Glutamatergic neuron (in vitro differentiated cells): ENCODE measurements at regions not wholly inside any gene's neighbourhood (a gene's known extent, or its start where the extent isn't known, plus 50 kb on each side); places are given as distances from the start of the nearest gene placed in this dataset.

Experiments used
- DNase-seq: peaks from one replicate; pipeline ENCODE4 v3.0.0; 2022
- H3K27ac Mint-ChIP-seq: one replicate; pipeline ENCODE4 v1.8.0; 2020; ENCODE audit warnings: mild to moderate bottlenecking, mixed read lengths, inconsistent platforms; ENCODE audit not compliant: unreplicated experiment
- H3K27me3 Mint-ChIP-seq: one replicate; pipeline ENCODE4 v1.8.0; 2020; ENCODE audit warnings: mild to moderate bottlenecking, moderate library complexity, mixed read lengths, inconsistent platforms; ENCODE audit not compliant: unreplicated experiment
- H3K36me3 Mint-ChIP-seq: one replicate; pipeline ENCODE4 v1.8.0; 2020; ENCODE audit warnings: mild to moderate bottlenecking, mixed read lengths, inconsistent platforms; ENCODE audit not compliant: unreplicated experiment
- H3K4me1 Mint-ChIP-seq: one replicate; pipeline ENCODE4 v1.8.0; 2020; ENCODE audit warnings: mild to moderate bottlenecking, low read depth, mixed read lengths, inconsistent platforms; ENCODE audit not compliant: unreplicated experiment
- H3K4me3 Mint-ChIP-seq: one replicate; pipeline ENCODE4 v1.8.0; 2020; ENCODE audit warnings: mild to moderate bottlenecking, mixed read lengths, inconsistent platforms; ENCODE audit not compliant: unreplicated experiment
- H3K9me3 Mint-ChIP-seq: one replicate; pipeline ENCODE4 v1.8.0; 2020; ENCODE audit warnings: mild to moderate bottlenecking, moderate library complexity, mixed read lengths, inconsistent platforms; ENCODE audit not compliant: unreplicated experiment
- TF ChIP-seq, protein P1 (sequence below): fragments of 200-600 bp; sonication (generic); IDR thresholded peaks from one replicate; pipeline ENCODE4 v1.5.0; 2021; ENCODE audit not compliant: partially characterized antibody, unreplicated experiment

- TF ChIP-seq, protein P1, sequence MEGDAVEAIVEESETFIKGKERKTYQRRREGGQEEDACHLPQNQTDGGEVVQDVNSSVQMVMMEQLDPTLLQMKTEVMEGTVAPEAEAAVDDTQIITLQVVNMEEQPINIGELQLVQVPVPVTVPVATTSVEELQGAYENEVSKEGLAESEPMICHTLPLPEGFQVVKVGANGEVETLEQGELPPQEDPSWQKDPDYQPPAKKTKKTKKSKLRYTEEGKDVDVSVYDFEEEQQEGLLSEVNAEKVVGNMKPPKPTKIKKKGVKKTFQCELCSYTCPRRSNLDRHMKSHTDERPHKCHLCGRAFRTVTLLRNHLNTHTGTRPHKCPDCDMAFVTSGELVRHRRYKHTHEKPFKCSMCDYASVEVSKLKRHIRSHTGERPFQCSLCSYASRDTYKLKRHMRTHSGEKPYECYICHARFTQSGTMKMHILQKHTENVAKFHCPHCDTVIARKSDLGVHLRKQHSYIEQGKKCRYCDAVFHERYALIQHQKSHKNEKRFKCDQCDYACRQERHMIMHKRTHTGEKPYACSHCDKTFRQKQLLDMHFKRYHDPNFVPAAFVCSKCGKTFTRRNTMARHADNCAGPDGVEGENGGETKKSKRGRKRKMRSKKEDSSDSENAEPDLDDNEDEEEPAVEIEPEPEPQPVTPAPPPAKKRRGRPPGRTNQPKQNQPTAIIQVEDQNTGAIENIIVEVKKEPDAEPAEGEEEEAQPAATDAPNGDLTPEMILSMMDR, result no peak
- H3K27ac Mint-ChIP-seq, result no peak overlapping the region
- no peak for DNase-seq
- peaks cover 3% of the 10 kb centered on the region for H3K9me3 Mint-ChIP-seq
- H3K4me3 Mint-ChIP-seq, result no peak overlapping the region
- H3K4me1 Mint-ChIP-seq, result no peaks in the 10 kb centered on the region
- no peaks in the 10 kb centered on the region for H3K27me3 Mint-ChIP-seq
- H3K36me3 Mint-ChIP-seq, result peaks cover 8% of the 10 kb centered on the region
These were observed 257.2 kb downstream of the YTHDC2 start for GRCh38 chr5:113770648-113771047.

- peaks cover 8% of the 10 kb centered on the region for H3K36me3 Mint-ChIP-seq
- no peak overlapping the region for H3K27ac Mint-ChIP-seq
- TF ChIP-seq, protein P1, result no peak
- H3K27me3 Mint-ChIP-seq, result no peaks in the 10 kb centered on the region
- H3K9me3 Mint-ChIP-seq, result no peaks in the 10 kb centered on the region
- no peaks in the 10 kb centered on the region for H3K4me1 Mint-ChIP-seq
- H3K4me3 Mint-ChIP-seq, result no peak overlapping the region
- DNase-seq, result no peak
These were observed 258.0 kb downstream of the YTHDC2 start for GRCh38 chr5:113771483-113771882.

GRCh38 chr5:113776168-113776567 is 262.7 kb downstream of the YTHDC2 start:
- H3K27me3 Mint-ChIP-seq, result no peaks in the 10 kb centered on the region
- H3K4me3 Mint-ChIP-seq, result no peak overlapping the region
- TF ChIP-seq, protein P1, result no peak
- H3K4me1 Mint-ChIP-seq, result no peaks in the 10 kb centered on the region
- no peak overlapping the region for H3K27ac Mint-ChIP-seq
- H3K9me3 Mint-ChIP-seq, result no peaks in the 10 kb centered on the region
- H3K36me3 Mint-ChIP-seq, result no peaks in the 10 kb centered on the region
- DNase-seq, result no peak

GRCh38 chr5:113776832-113777525 is 263.5 kb downstream of the YTHDC2 start:
- no peak for DNase-seq
- Mint-ChIP-seq H3K36me3 (no peaks in the 10 kb centered on the region), H3K27ac (no peak overlapping the region), H3K9me3 (no peaks in the 10 kb centered on the region), H3K27me3 (no peaks in the 10 kb centered on the region), H3K4me3 (no peak overlapping the region), H3K4me1 (no peaks in the 10 kb centered on the region)
- TF ChIP-seq, protein P1, result no peak

DNA sequence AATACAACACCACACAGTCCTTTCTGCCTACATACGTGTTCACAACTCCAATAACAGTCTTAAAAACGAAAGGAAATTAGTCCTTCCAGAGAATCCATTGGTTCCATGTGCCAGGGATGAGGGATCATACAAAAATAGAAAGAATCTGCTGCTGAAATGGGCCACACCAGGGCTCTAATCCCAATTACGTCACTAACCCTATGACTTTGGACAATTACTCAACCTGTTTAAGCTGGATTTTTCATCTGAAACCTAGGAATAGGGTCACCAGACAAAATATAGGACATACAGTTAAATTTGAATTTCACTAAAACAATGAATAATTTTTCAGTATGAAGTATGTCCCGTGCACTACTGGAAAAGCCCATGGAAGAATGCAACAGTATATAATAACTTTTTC is 264.7 kb downstream of the YTHDC2 start:
- H3K4me3 Mint-ChIP-seq, result no peak overlapping the region
- no peaks in the 10 kb centered on the region for H3K4me1 Mint-ChIP-seq
- TF ChIP-seq, protein P1, result no peak
- H3K27me3 Mint-ChIP-seq, result no peaks in the 10 kb centered on the region
- no peaks in the 10 kb centered on the region for H3K9me3 Mint-ChIP-seq
- no peaks in the 10 kb centered on the region for H3K36me3 Mint-ChIP-seq
- no peak overlapping the region for H3K27ac Mint-ChIP-seq
- DNase-seq, result no peak
